ENCODE measurements at regions not wholly inside any gene's neighbourhood (a gene's known extent, or its start where the extent isn't known, plus 50 kb on each side); places are given as distances from the start of the nearest gene placed in this dataset.

GRCh38 chr1:82931006-82931405, 1067.9 kb downstream of the TTLL7 start:
- no peak overlapping the region for H3K4me3 ChIP-seq
- no peak for DNase-seq
- TF ChIP-seq CTCF (IDR thresholded peaks at IDR 0.05): no peak
- H3K36me3 ChIP-seq: no peaks in the 10 kb centered on the region
- H3K9me3 ChIP-seq: no peaks in the 10 kb centered on the region
- no peak overlapping the region for H3K27ac ChIP-seq
- H3K4me1 ChIP-seq: no peaks in the 10 kb centered on the region
- H3K27me3 ChIP-seq: no peaks in the 10 kb centered on the region

GRCh38 chr1:82927753-82928152, 1071.2 kb downstream of the TTLL7 start:
- Histone ChIP-seq H3K27ac (no peak overlapping the region), H3K27me3 (no peaks in the 10 kb centered on the region), H3K9me3 (no peaks in the 10 kb centered on the region), H3K4me1 (no peaks in the 10 kb centered on the region), H3K4me3 (no peak overlapping the region), H3K36me3 (no peaks in the 10 kb centered on the region)
- DNase-seq: no peak
- TF ChIP-seq POLR2A (IDR thresholded peaks at IDR 0.05) (no peak), CTCF (IDR thresholded peaks at IDR 0.05) (no peak)

GRCh38 chr1:82924666-82925065, 1074.3 kb downstream of the TTLL7 start:
- no peak for DNase-seq
- no peaks in the 10 kb centered on the region for H3K27me3 ChIP-seq
- no peaks in the 10 kb centered on the region for H3K4me1 ChIP-seq
- no peak overlapping the region for H3K4me3 ChIP-seq
- H3K36me3 ChIP-seq: no peaks in the 10 kb centered on the region
- TF ChIP-seq CTCF (IDR thresholded peaks at IDR 0.05) (no peak), POLR2A (IDR thresholded peaks at IDR 0.05) (no peak)
- no peaks in the 10 kb centered on the region for H3K9me3 ChIP-seq
- no peak overlapping the region for H3K27ac ChIP-seq

- Histone ChIP-seq H3K27me3 (no peaks in the 10 kb centered on the region), H3K4me3 (no peak overlapping the region), H3K27ac (no peak overlapping the region), H3K9me3 (no peaks in the 10 kb centered on the region), H3K4me1 (no peaks in the 10 kb centered on the region), H3K36me3 (no peaks in the 10 kb centered on the region)
- no peak for DNase-seq
- TF ChIP-seq CTCF (IDR thresholded peaks at IDR 0.05) (no peak), POLR2A (IDR thresholded peaks at IDR 0.05) (no peak)
Measured at GRCh38 chr1:82923931-82924330, 1075.0 kb downstream of the TTLL7 start.

GRCh38 chr1:82921759-82922158, 1077.2 kb downstream of the TTLL7 start:
- Histone ChIP-seq H3K9me3 (no peaks in the 10 kb centered on the region), H3K36me3 (no peaks in the 10 kb centered on the region), H3K4me1 (no peaks in the 10 kb centered on the region), H3K27me3 (no peaks in the 10 kb centered on the region), H3K4me3 (no peak overlapping the region), H3K27ac (no peak overlapping the region)
- TF ChIP-seq CTCF (IDR thresholded peaks at IDR 0.05): no peak
- no peak for TF ChIP-seq POLR2A (IDR thresholded peaks at IDR 0.05)
- DNase-seq: no peak

Data from Peyer's patch (tissue), 4 donors.